ENCODE measurements at regions not wholly inside any gene's neighbourhood (a gene's known extent, or its start where the extent isn't known, plus 50 kb on each side); places are given as distances from the start of the nearest gene placed in this dataset.

GRCh38 chr12:89988188-89988915, 279.7 kb upstream of the ATP2B1 start:
- intact Hi-C loops (cut with micrococcal nuclease) = no loop called here
- TF ChIP-seq POLR2A (IDR thresholded peaks at IDR 0.05; ENCODE audit: low read depth, low read length) (no peak), GATA2 (IDR thresholded peaks at IDR 0.05; ENCODE audit: insufficient read depth, insufficient read length, low read depth, low read length) (no peak), EZH2 (IDR thresholded peaks at IDR 0.05; ENCODE audit: borderline replicate concordance, low read depth, low read length, severe bottlenecking) (no peak), MYC (IDR thresholded peaks at IDR 0.05; ENCODE audit: low read depth, low read length) (no peak), JUN (IDR thresholded peaks at IDR 0.05; ENCODE audit: borderline replicate concordance, insufficient read depth, insufficient read length, low read depth) (no peak), POLR2AphosphoS5 (IDR thresholded peaks at IDR 0.05; ENCODE audit: insufficient read depth, low read depth, low read length) (no peak), CTCF (IDR thresholded peaks at IDR 0.05; ENCODE audit: extremely low read depth in 1 of 2, insufficient read depth in 1 of 2, low read depth in 1 of 2, low read length in 2 of 2) (no peak), FOS (IDR thresholded peaks at IDR 0.05; ENCODE audit: borderline replicate concordance, insufficient read depth, low read length) (no peak), MAX (IDR thresholded peaks at IDR 0.05; ENCODE audit: insufficient read depth, insufficient read length) (no peak)
- Histone ChIP-seq H3K9me1 (replicated peaks; ENCODE audit: control insufficient read depth, extremely low read depth, insufficient read depth, low read length) (no peaks in the 10 kb centered on the region), H2AFZ (ENCODE audit: low read depth, low read length) (no peak overlapping the region), H3K4me3 (replicated peaks in 1 of 3; ENCODE audit: insufficient read depth in 1 of 3, low read depth in 1 of 3, low read length in 3 of 3) (no peak overlapping the region), H3K79me2 (ENCODE audit: control insufficient read depth, insufficient read depth, low read length) (no peaks in the 10 kb centered on the region), H3K27ac (ENCODE audit: insufficient read depth, low read depth, low read length) (no peak overlapping the region), H3K9ac (replicated peaks; ENCODE audit: extremely low read depth, insufficient read depth, low read length) (no peak overlapping the region), H3K4me2 (ENCODE audit: insufficient read depth, low read length) (no peak overlapping the region), H3K27me3 (ENCODE audit: control insufficient read depth in 2 of 2, insufficient read depth in 2 of 2, low read length in 2 of 2) (no peaks in the 10 kb centered on the region), H3K36me3 (ENCODE audit: control insufficient read depth in 2 of 2, extremely low read depth in 1 of 2, insufficient read depth in 2 of 2, low read length in 2 of 2) (no peaks in the 10 kb centered on the region), H4K20me1 (replicated peaks; ENCODE audit: control insufficient read depth, extremely low read depth, insufficient read depth, low read length) (no peaks in the 10 kb centered on the region), H3K4me1 (ENCODE audit: control insufficient read depth, extremely low read depth, insufficient read depth, low read length) (no peaks in the 10 kb centered on the region), H3K9me3 (replicated peaks; ENCODE audit: control insufficient read depth, insufficient read depth, low read length) (no peaks in the 10 kb centered on the region)
- no TSS peak for BruUV-seq (replicated peaks)
- dilution Hi-C loops (cut with MboI; ENCODE audit: extremely low pct_ligation_motif_present, low sequenced_read_pairs) = no loop called here
- CTCF ChIA-PET = interaction anchor here (1.3 kb wide), 1 partner anchor 191 kb away, joined by 3 read pairs; no protein-coding TSS in a partner anchor
- no peak for FAIRE-seq
- DNase-seq (ENCODE audit: low read depth, low spot score) = no peak
- POLR2A ChIA-PET = no interaction called here
